ENCODE measurements at regions not wholly inside any gene's neighbourhood (a gene's known extent, or its start where the extent isn't known, plus 50 kb on each side); places are given as distances from the start of the nearest gene placed in this dataset.

DNA sequence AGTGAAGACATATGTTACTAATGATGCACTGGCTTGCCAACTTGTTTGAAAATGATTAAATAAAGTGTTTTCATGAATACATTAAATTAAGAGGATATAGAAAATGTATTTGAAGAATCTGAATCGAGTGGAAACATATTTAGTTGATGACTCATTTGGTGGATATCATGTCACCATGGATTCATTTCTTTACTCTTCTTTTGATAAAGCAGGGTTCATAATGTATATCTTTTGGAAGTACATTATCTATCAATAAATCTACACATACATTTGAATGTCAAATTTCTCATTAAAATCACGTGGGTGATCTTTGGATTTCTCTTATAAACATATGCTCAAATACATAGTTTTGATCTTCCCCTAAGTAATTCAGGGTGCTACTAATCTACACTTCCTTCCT is 1148.1 kb upstream of the ACO1 start:
- Histone ChIP-seq H3K4me3 (no peak overlapping the region), H3K27ac (no peak overlapping the region), H3K9me3 (no peaks in the 10 kb centered on the region), H3K36me3 (no peaks in the 10 kb centered on the region), H3K27me3 (no peaks in the 10 kb centered on the region), H3K4me1 (no peaks in the 10 kb centered on the region)
- DNase-seq, result no peak
- TF ChIP-seq POLR2A (IDR thresholded peaks at IDR 0.05) (no peak), CTCF (IDR thresholded peaks at IDR 0.05) (no peak)
- WGBS, 2 donors, result 4 to 20% methylated on average over 2 of the region's 2 CpGs
- intact Hi-C loops (cut with DNase I), result no loop called here

- TF ChIP-seq POLR2A (IDR thresholded peaks at IDR 0.05), result no peak
- no peak for TF ChIP-seq CTCF (IDR thresholded peaks at IDR 0.05)
- intact Hi-C loops (cut with DNase I), result no loop called here
- Histone ChIP-seq H3K4me1 (no peaks in the 10 kb centered on the region), H3K9me3 (no peaks in the 10 kb centered on the region), H3K27me3 (no peaks in the 10 kb centered on the region), H3K4me3 (no peak overlapping the region), H3K36me3 (no peaks in the 10 kb centered on the region), H3K27ac (no peak overlapping the region)
- WGBS, 2 donors, result 32 to 58% methylated on average over 1 of the region's 1 CpG
- no peak for DNase-seq
Measured at GRCh38 chr9:31243386-31243785, 1141.1 kb upstream of the ACO1 start.

GRCh38 chr9:31248156-31248555 is 1136.3 kb upstream of the ACO1 start:
- TF ChIP-seq CTCF (IDR thresholded peaks at IDR 0.05) (no peak), POLR2A (IDR thresholded peaks at IDR 0.05) (no peak)
- intact Hi-C loops (cut with DNase I), result no loop called here
- H3K36me3 ChIP-seq, result no peaks in the 10 kb centered on the region

DNA sequence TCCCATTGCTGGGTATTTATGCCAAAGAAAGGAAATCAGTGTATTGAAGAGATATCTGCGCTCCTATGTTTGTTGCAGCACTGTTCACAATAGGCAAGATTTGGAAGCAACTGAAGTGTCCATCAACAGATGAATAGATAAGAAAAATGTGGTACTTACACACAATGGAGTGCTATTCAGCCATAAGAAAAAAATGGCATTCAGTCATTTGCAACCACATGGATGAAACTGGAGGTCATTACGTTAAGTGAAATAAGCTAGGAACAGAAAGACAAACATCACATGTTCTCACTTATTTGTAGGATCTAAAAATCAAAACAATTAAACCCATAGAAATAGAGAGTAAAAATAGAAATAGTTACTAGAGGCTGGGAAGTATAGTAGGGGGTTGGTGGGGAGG is 1133.1 kb upstream of the ACO1 start:
- no peak overlapping the region for H3K27ac ChIP-seq
- intact Hi-C loops (cut with DNase I), result no loop called here
- 76 to 83% methylated on average over 2 of the region's 2 CpGs for WGBS, 2 donors
- peaks cover 0 to 13% (median 9%) of the 10 kb centered on the region in 3 donors for H3K9me3 ChIP-seq
- H3K4me1 ChIP-seq, result no peaks in the 10 kb centered on the region
- H3K36me3 ChIP-seq, result no peaks in the 10 kb centered on the region
- TF ChIP-seq POLR2A (IDR thresholded peaks at IDR 0.05) (no peak), CTCF (IDR thresholded peaks at IDR 0.05) (no peak)
- DNase-seq, result no peak
- H3K4me3 ChIP-seq, result no peak overlapping the region
- no peaks in the 10 kb centered on the region for H3K27me3 ChIP-seq

More at GRCh38 chr9:31248156-31248555, 1136.3 kb upstream of the ACO1 start:
- Histone ChIP-seq H3K27ac (no peak overlapping the region), H3K27me3 (no peaks in the 10 kb centered on the region), H3K4me3 (no peak overlapping the region), H3K9me3 (no peaks in the 10 kb centered on the region), H3K4me1 (no peaks in the 10 kb centered on the region)
- 40 to 52% methylated on average over 1 of the region's 1 CpG for WGBS, 2 donors
- DNase-seq, result no peak

DNA sequence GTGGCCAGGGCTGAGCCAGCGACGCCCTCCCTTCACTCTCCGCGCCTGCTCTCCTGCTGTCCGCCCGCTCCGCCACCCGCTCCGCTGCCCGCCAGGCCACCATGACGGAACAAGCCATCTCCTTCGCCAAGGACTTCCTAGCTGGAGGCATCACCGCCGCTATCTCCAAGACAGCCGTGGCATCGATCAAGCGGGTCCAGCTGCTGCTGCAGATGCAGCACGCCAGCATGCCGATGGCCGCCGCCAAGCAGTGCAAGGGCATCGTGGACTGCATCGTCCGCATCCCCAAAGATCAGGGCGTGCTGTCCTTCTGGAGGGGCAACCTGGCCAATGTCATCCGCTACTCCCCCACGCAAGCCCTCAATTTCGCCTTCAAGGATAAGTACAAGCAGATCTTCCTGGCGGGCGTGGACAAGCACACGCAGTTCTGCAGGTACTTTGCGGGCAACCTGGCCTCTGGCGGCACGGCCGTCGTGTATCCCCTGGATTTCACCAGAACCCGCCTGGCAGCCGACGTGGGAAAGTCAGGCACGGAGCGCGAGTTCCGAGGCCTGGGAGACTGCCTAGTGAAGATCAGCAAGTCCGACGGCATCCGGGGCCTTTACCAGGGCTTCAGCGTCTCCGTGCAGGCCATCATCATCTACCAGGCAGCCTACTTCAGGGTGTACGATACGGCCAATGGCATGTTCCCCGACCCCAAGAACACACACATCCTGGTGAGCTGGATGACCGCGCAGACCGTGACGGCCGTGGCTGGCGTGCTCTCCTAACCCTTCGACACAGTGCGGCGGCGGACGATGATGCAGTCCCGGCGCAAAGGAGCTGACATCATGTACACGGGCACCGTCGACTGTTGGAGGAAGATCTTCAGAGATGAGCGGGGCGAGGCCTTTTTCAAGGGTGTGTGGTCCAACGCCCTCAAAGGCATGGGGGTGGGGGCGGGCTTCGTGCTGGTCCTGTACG is 1130.4 kb upstream of the ACO1 start:
- DNase-seq, result no peak
- Histone ChIP-seq H3K36me3 (no peaks in the 10 kb centered on the region), H3K27me3 (no peaks in the 10 kb centered on the region), H3K4me1 (no peaks in the 10 kb centered on the region), H3K4me3 (no peak overlapping the region), H3K9me3 (peaks cover 0 to 13% (median 9%) of the 10 kb centered on the region in 3 donors), H3K27ac (no peak overlapping the region)
- TF ChIP-seq POLR2A (IDR thresholded peaks at IDR 0.05) (no peak), CTCF (IDR thresholded peaks at IDR 0.05) (no peak)
- intact Hi-C loops (cut with DNase I), result no loop called here
- 91 to 96% methylated on average over 14 to 32 of the region's 73 CpGs for WGBS, 2 donors
